Testis (tissue), 2 donors: ENCODE measurements at regions not wholly inside any gene's neighbourhood (a gene's known extent, or its start where the extent isn't known, plus 50 kb on each side); places are given as distances from the start of the nearest gene placed in this dataset.

Source experiments
- CTCF ChIP-seq, 3 experiments: fragments of 450-650 bp in 2 of 3; fragments of 200-600 bp in 1 of 3; sonication (generic) in 1 of 3; IDR thresholded peaks; one replicate each; pipeline ENCODE4 v1.5.1; 2016 to 2019; ENCODE audit warnings: antibody characterized with exemption in 3 of 3, mild to moderate bottlenecking in 2 of 3, moderate library complexity in 1 of 3
- POLR2A ChIP-seq: fragments of 450-650 bp; IDR thresholded peaks from one replicate; pipeline ENCODE4 v1.6.1; 2017; ENCODE audit warnings: antibody characterized with exemption, mild to moderate bottlenecking, moderate library complexity

GRCh38 chr6:30813631-30814145 lies 69.3 kb upstream of the IER3 start:
- TF ChIP-seq CTCF (IDR thresholded peaks at IDR 0.05) (no peak), POLR2A (no peak)
